Colonic mucosa (tissue), 4 donors: ENCODE measurements at regions not wholly inside any gene's neighbourhood (a gene's known extent, or its start where the extent isn't known, plus 50 kb on each side); places are given as distances from the start of the nearest gene placed in this dataset.

ENCODE experiments used
- DNase-seq: peaks from one replicate; pipeline ENCODE4 v3.0.0-alpha.2; 2020
- H3K27ac ChIP-seq: fragments of 200-600 bp; one replicate; pipeline ENCODE4 v1.8.0; 2021
- H3K27me3 ChIP-seq: fragments of 200-600 bp; one replicate; pipeline ENCODE4 v1.8.0; 2021
- H3K36me3 ChIP-seq: fragments of 200-600 bp; one replicate; pipeline ENCODE4 v1.8.0; 2021
- H3K4me1 ChIP-seq: fragments of 200-600 bp; one replicate; pipeline ENCODE4 v1.8.0; 2021; ENCODE audit warnings: mild to moderate bottlenecking
- H3K4me3 ChIP-seq: fragments of 200-600 bp; one replicate; pipeline ENCODE4 v1.8.0; 2021
- H3K9ac ChIP-seq, 2 donors: one replicate each; pipeline ENCODE4 v1.7.0; 2013; ENCODE audit warnings: control low read depth in 2 of 2, low read depth in 2 of 2, low read length in 2 of 2
- H3K9me3 ChIP-seq: fragments of 200-600 bp; one replicate; pipeline ENCODE4 v1.8.0; 2021
- intact Hi-C: fragments of 100-400 bp; cut with DNase I; formaldehyde crosslinking; loops from one replicate; pipeline ENCODE4 v1.14.1; 2022
- TF ChIP-seq, protein P1 (sequence below): fragments of 200-600 bp; IDR thresholded peaks from one replicate; pipeline ENCODE4 v1.8.0; 2022; ENCODE audit warnings: antibody characterized with exemption, mild to moderate bottlenecking
- donor health status: healthy.
- donor health status: DM: no; HTN: no; CAD: no.
- donor health status: DM: no; HTN: no; CAD: no.

- intact Hi-C loops: no loop called here
Observed at GRCh38 chr5:103645816-103646215, 83.2 kb upstream of the NUDT12 start.

GRCh38 chr5:103638979-103639378 lies 76.4 kb upstream of the NUDT12 start:
- no peaks in the 10 kb centered on the region for H3K27me3 ChIP-seq
- intact Hi-C loops: no loop called here
- DNase-seq: no peak
- no peaks in the 10 kb centered on the region for H3K4me1 ChIP-seq
- H3K9me3 ChIP-seq: no peaks in the 10 kb centered on the region
- H3K27ac ChIP-seq: no peak overlapping the region
- H3K4me3 ChIP-seq: no peak overlapping the region
- no peak overlapping the region for H3K9ac ChIP-seq
- H3K36me3 ChIP-seq: no peaks in the 10 kb centered on the region
- TF ChIP-seq, protein P1, sequence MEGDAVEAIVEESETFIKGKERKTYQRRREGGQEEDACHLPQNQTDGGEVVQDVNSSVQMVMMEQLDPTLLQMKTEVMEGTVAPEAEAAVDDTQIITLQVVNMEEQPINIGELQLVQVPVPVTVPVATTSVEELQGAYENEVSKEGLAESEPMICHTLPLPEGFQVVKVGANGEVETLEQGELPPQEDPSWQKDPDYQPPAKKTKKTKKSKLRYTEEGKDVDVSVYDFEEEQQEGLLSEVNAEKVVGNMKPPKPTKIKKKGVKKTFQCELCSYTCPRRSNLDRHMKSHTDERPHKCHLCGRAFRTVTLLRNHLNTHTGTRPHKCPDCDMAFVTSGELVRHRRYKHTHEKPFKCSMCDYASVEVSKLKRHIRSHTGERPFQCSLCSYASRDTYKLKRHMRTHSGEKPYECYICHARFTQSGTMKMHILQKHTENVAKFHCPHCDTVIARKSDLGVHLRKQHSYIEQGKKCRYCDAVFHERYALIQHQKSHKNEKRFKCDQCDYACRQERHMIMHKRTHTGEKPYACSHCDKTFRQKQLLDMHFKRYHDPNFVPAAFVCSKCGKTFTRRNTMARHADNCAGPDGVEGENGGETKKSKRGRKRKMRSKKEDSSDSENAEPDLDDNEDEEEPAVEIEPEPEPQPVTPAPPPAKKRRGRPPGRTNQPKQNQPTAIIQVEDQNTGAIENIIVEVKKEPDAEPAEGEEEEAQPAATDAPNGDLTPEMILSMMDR: no peak

More at GRCh38 chr5:103645816-103646215, 83.2 kb upstream of the NUDT12 start:
- H3K4me3 ChIP-seq: no peak overlapping the region
- TF ChIP-seq, protein P1: no peak
- H3K9me3 ChIP-seq: no peaks in the 10 kb centered on the region
- H3K27me3 ChIP-seq: no peaks in the 10 kb centered on the region
- no peak overlapping the region for H3K9ac ChIP-seq
- H3K36me3 ChIP-seq: no peaks in the 10 kb centered on the region
- no peak overlapping the region for H3K27ac ChIP-seq
- H3K4me1 ChIP-seq: no peaks in the 10 kb centered on the region
- DNase-seq: no peak

DNA sequence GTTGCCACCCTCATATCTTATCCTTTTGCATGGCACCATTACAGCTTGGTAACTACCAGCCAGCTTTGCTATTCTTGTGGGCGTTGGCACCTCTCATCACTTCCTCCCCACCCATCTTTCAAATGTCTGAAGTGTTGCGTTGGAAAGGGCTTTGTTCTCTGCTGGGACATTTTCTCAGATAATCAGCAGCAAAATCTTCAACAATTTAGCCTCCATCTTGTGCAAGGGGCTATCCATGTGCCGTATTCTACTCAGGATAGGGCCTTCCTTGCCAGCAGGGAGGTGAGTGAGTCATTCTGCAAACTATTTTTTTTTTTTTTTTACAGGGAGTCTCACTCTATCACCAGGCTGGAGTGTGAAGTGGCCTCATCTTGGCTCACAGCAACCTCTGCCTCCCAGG lies 62.1 kb upstream of the NUDT12 start:
- no peak overlapping the region for H3K27ac ChIP-seq
- H3K36me3 ChIP-seq: no peaks in the 10 kb centered on the region
- TF ChIP-seq, protein P1: no peak
- no peaks in the 10 kb centered on the region for H3K4me1 ChIP-seq
- H3K9me3 ChIP-seq: no peaks in the 10 kb centered on the region
- no peak for DNase-seq
- intact Hi-C loops: no loop called here
- H3K9ac ChIP-seq: no peak overlapping the region
- H3K27me3 ChIP-seq: no peaks in the 10 kb centered on the region
- H3K4me3 ChIP-seq: no peak overlapping the region

GRCh38 chr5:103624035-103624480 lies 61.5 kb upstream of the NUDT12 start:
- Histone ChIP-seq H3K36me3 (no peaks in the 10 kb centered on the region), H3K27ac (no peak overlapping the region), H3K9me3 (no peaks in the 10 kb centered on the region), H3K27me3 (no peaks in the 10 kb centered on the region), H3K4me3 (no peak overlapping the region), H3K9ac (no peak overlapping the region), H3K4me1 (no peaks in the 10 kb centered on the region)
- TF ChIP-seq, protein P1: no peak
- intact Hi-C loops: no loop called here
- no peak for DNase-seq

DNA sequence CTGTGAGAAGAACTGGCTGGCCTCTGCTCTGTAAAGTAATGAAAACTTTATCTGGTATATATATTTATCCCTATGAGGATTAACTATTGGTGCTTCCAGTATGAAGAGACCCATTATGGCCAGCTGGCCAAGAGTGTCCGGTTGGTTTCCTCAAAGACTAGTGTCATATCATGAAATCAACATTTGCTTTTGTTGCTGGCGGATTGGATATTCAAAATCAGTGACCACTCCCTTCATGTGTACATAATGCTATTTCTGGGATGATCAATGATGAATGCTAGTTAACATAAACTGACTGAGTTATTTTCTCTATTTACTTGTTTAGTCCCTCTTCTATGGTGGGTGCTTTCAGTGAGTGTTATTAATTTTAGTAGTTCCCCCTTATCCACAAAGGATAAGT lies 60.8 kb upstream of the NUDT12 start:
- H3K4me1 ChIP-seq: no peaks in the 10 kb centered on the region
- H3K27me3 ChIP-seq: no peaks in the 10 kb centered on the region
- intact Hi-C loops: no loop called here
- no peak overlapping the region for H3K4me3 ChIP-seq
- no peaks in the 10 kb centered on the region for H3K36me3 ChIP-seq
- no peaks in the 10 kb centered on the region for H3K9me3 ChIP-seq
- DNase-seq: no peak
- H3K9ac ChIP-seq: no peak overlapping the region
- TF ChIP-seq, protein P1: no peak
- no peak overlapping the region for H3K27ac ChIP-seq

DNA sequence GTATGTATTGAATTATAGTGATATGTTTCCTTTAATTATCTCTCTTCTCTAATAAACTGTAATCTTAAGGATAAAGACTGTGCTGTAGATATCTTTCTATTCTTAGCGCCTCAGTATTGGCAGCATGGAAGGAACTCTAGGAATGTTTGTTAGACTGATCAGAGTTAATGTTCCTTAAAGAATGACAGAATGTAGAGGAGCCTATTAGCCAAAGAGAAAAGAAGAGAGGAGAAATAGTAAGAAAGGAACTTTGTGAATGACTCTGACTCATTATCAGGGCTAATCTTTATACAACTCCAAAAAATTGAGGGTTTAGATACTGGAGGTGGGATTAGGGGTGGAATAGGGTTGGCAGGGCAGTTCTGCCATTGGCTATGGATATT lies 59.0 kb upstream of the NUDT12 start:
- no peak for DNase-seq
- Histone ChIP-seq H3K27me3 (no peaks in the 10 kb centered on the region), H3K9ac (no peak overlapping the region), H3K9me3 (no peaks in the 10 kb centered on the region), H3K36me3 (no peaks in the 10 kb centered on the region), H3K4me1 (no peaks in the 10 kb centered on the region), H3K4me3 (no peak overlapping the region), H3K27ac (no peak overlapping the region)
- intact Hi-C loops: no loop called here
- TF ChIP-seq, protein P1: no peak
